WTC11 (cell line): ENCODE measurements at regions not wholly inside any gene's neighbourhood (a gene's known extent, or its start where the extent isn't known, plus 50 kb on each side); places are given as distances from the start of the nearest gene placed in this dataset.

Source experiments
- ATAC-seq: fragments of 200-7000 bp; cut with Tn5 transposase; 2 replicates; pipeline ENCODE4 v1.10.0; 2021; ENCODE audit warnings: mild to moderate bottlenecking, moderate library complexity
- CTCF ChIA-PET: fragments of 300-600 bp; sonication (Branson Sonifier 250); formaldehyde crosslinking; loops from one replicate; lab custom pipeline; 2021; ENCODE audit warnings: antibody characterized with exemption; lab: Charles Lee
- POLR2A ChIA-PET: fragments of 350-600 bp; sonication (Branson Sonifier 250); formaldehyde crosslinking; loops from one replicate; lab custom pipeline; 2021; ENCODE audit warnings: antibody characterized with exemption; lab: Charles Lee
- DNase-seq: peaks from one replicate; pipeline ENCODE4 v3.0.0; 2021; ENCODE audit warnings: low spot score
- H3K27ac Mint-ChIP-seq: 2 replicates; pipeline ENCODE4 v1.8.0; 2021; ENCODE audit warnings: mixed read lengths
- H3K27me3 Mint-ChIP-seq: 2 replicates; pipeline ENCODE4 v1.8.0; 2021; ENCODE audit warnings: low read depth, mild to moderate bottlenecking, moderate library complexity, mixed read lengths
- H3K36me3 Mint-ChIP-seq: 2 replicates; pipeline ENCODE4 v1.8.0; 2021; ENCODE audit warnings: mixed read lengths
- H3K4me1 Mint-ChIP-seq: 2 replicates; pipeline ENCODE4 v1.8.0; 2022; ENCODE audit warnings: mixed read lengths
- H3K4me3 Mint-ChIP-seq: 2 replicates; pipeline ENCODE4 v1.8.0; 2021; ENCODE audit warnings: mild to moderate bottlenecking, moderate library complexity, mixed read lengths
- H3K9me3 Mint-ChIP-seq: 2 replicates; pipeline ENCODE4 v1.8.0; 2021; ENCODE audit warnings: mixed read lengths
- E2F4 ChIP-seq: sonication (generic); formaldehyde crosslinking; IDR thresholded peaks from 2 replicates; pipeline ENCODE4 v1.8.1; 2022; ENCODE audit warnings: low read depth, mild to moderate bottlenecking, moderate library complexity, missing genetic modification reagents, borderline replicate concordance
- FOXJ3 ChIP-seq: sonication (generic); formaldehyde crosslinking; IDR thresholded peaks from 2 replicates; pipeline ENCODE4 v1.9.0; 2021; ENCODE audit warnings: missing genetic modification reagents, mild to moderate bottlenecking, borderline replicate concordance
- NR2C2 ChIP-seq: sonication (generic); formaldehyde crosslinking; IDR thresholded peaks from 2 replicates; pipeline ENCODE4 v1.8.0; 2022; ENCODE audit warnings: mild to moderate bottlenecking, missing genetic modification reagents
- PRDM15 ChIP-seq: sonication (generic); formaldehyde crosslinking; IDR thresholded peaks from 2 replicates; pipeline ENCODE4 v1.8.0; 2022; ENCODE audit warnings: missing genetic modification reagents
- TEAD1 ChIP-seq: sonication (generic); formaldehyde crosslinking; IDR thresholded peaks from 2 replicates; pipeline ENCODE4 v1.8.0; 2022; ENCODE audit warnings: mild to moderate bottlenecking, missing genetic modification reagents
- TP53 ChIP-seq: sonication (generic); formaldehyde crosslinking; IDR thresholded peaks from 2 replicates; pipeline ENCODE4 v1.8.1; 2023; ENCODE audit warnings: mild to moderate bottlenecking, missing genetic modification reagents
- ZNF416 ChIP-seq: fragments of 250-450 bp; sonication (Bioruptor Pico); IDR thresholded peaks from 2 replicates; pipeline ENCODE4 v1.9.0; 2021; ENCODE audit warnings: mild to moderate bottlenecking, inconsistent platforms
- ZNF512 ChIP-seq: sonication (generic); formaldehyde crosslinking; IDR thresholded peaks from 2 replicates; pipeline ENCODE4 v1.8.1; 2022; ENCODE audit warnings: missing genetic modification reagents, borderline replicate concordance
- TF ChIP-seq, protein P1 (sequence below): sonication (generic); formaldehyde crosslinking; IDR thresholded peaks from 2 replicates; pipeline ENCODE4 v1.8.1; 2022; ENCODE audit warnings: mild to moderate bottlenecking, moderate library complexity, missing genetic modification reagents
- TF ChIP-seq, protein P2 (sequence below): sonication (generic); formaldehyde crosslinking; IDR thresholded peaks from 2 replicates; pipeline ENCODE4 v1.8.1; 2023; ENCODE audit warnings: mild to moderate bottlenecking, missing genetic modification reagents

DNA sequence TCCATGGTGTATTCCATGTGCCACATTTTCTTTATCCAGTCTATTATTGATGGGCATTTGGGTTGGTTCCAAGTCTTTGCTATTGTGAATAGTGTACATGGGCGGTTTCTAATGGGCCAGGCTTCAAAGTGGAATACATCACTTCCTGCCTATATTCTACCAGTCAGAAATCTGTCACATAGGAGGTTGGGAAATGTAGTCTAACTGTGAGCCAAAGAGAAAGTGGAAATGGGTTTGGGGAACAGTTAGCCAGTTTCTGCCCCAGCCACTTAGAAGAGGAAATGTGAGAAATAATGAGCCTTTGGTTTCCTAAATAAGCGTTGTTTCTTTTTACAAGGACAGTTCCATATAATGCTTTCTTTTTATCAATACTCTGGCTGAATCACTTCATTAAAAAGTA is 85.1 kb upstream of the AP1S2 start (continued):
- no peak for TF ChIP-seq ZNF512
- TF ChIP-seq TEAD1 (CRISPR knock-in tag): no peak
- TF ChIP-seq, protein P1, sequence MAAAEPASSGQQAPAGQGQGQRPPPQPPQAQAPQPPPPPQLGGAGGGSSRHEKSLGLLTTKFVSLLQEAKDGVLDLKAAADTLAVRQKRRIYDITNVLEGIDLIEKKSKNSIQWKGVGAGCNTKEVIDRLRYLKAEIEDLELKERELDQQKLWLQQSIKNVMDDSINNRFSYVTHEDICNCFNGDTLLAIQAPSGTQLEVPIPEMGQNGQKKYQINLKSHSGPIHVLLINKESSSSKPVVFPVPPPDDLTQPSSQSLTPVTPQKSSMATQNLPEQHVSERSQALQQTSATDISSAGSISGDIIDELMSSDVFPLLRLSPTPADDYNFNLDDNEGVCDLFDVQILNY (CRISPR knock-in tag): no peak
- no peak for TF ChIP-seq ZNF416 (CRISPR knock-in tag)
- TF ChIP-seq PRDM15: no peak
- no peak for TF ChIP-seq FOXJ3
- TF ChIP-seq, protein P2, sequence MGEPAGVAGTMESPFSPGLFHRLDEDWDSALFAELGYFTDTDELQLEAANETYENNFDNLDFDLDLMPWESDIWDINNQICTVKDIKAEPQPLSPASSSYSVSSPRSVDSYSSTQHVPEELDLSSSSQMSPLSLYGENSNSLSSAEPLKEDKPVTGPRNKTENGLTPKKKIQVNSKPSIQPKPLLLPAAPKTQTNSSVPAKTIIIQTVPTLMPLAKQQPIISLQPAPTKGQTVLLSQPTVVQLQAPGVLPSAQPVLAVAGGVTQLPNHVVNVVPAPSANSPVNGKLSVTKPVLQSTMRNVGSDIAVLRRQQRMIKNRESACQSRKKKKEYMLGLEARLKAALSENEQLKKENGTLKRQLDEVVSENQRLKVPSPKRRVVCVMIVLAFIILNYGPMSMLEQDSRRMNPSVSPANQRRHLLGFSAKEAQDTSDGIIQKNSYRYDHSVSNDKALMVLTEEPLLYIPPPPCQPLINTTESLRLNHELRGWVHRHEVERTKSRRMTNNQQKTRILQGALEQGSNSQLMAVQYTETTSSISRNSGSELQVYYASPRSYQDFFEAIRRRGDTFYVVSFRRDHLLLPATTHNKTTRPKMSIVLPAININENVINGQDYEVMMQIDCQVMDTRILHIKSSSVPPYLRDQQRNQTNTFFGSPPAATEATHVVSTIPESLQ: no peak

DNA sequence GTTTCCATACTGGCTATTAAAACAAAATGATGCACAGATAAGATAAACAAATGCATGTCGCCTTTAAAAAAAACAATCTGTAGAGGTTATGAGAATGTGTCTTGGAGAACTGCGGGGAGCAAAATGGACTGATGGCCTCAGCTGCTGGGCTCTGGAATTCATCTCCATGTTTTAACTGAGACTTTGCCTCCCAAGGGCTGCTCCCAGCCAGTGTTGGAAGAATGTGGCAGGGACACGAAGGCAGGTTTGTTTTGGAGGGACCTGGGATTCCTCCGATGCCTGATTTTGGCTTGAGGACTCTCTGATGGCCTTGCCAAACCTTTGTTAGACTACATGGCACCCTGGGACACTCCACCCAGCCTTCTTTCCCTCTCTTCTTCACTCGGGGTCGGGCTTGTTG is 83.5 kb upstream of the AP1S2 start:
- Mint-ChIP-seq H3K4me1 (peaks cover 5% of the 10 kb centered on the region; the same call in 1 of the 2 replicates), H3K9me3 (peaks cover 10% of the 10 kb centered on the region; the same call in 1 of the 2 replicates), H3K27ac (no peak overlapping the region), H3K4me3 (no peak overlapping the region), H3K27me3 (no peaks in the 10 kb centered on the region), H3K36me3 (peaks cover 4% of the 10 kb centered on the region)
- ChIA-PET POLR2A (no interaction called here), CTCF (no interaction called here)
- TF ChIP-seq E2F4 (CRISPR knock-in tag): no peak
- TF ChIP-seq PRDM15: peak; percentile 59; the same call in 1 of the 2 replicates
- no peak for ATAC-seq
- DNase-seq: no peak

GRCh38 chrX:15931362-15931761 is 76.7 kb upstream of the AP1S2 start:
- H3K36me3 Mint-ChIP-seq: no peaks in the 10 kb centered on the region
- ATAC-seq (no peak), DNase-seq (no peak)
- no peaks in the 10 kb centered on the region for H3K27me3 Mint-ChIP-seq
- no peak for TF ChIP-seq TP53 (CRISPR knock-in tag)
- TF ChIP-seq NR2C2 (CRISPR knock-in tag): no peak
- ChIA-PET POLR2A (interaction anchor here (1.0 kb wide), 1 partner anchor 76 kb away, joined by 3 read pairs; the partner anchor contains the start of gene AP1S2), CTCF (interaction anchor here (0.7 to 2.1 kb wide), 9 partner anchors 41 to 740 kb away, joined by 3 to 17 read pairs (median 6); partner anchors contain the start of genes AP1S2 and GRPR)
- peaks cover 33% of the 10 kb centered on the region for H3K4me1 Mint-ChIP-seq
- no peak overlapping the region for H3K4me3 Mint-ChIP-seq
- H3K27ac Mint-ChIP-seq: no peak overlapping the region
- H3K9me3 Mint-ChIP-seq: no peaks in the 10 kb centered on the region
